ENCODE measurements at regions not wholly inside any gene's neighbourhood (a gene's known extent, or its start where the extent isn't known, plus 50 kb on each side); places are given as distances from the start of the nearest gene placed in this dataset.

DNA sequence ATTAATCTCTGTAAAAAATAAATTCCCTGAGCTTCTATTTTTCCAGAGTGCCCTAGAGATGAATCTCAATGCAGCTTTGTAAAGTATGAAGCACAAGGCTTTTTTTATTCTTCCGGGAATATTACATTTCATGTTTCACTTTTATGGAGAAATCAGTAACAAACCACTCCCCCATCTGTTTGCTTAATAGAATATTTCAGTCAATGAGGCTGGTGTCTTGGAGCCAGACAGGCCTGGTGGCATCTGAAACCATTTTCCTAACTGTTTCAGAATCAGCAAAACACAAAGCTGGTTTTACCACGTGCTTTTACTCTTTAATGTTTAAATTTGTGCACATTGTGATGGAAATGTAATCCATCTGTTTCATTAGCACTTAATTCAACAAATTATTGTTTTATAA lies 400.8 kb upstream of the HSF2 start:
- POLR2A ChIA-PET = no interaction called here
- no peak for FAIRE-seq

DNA sequence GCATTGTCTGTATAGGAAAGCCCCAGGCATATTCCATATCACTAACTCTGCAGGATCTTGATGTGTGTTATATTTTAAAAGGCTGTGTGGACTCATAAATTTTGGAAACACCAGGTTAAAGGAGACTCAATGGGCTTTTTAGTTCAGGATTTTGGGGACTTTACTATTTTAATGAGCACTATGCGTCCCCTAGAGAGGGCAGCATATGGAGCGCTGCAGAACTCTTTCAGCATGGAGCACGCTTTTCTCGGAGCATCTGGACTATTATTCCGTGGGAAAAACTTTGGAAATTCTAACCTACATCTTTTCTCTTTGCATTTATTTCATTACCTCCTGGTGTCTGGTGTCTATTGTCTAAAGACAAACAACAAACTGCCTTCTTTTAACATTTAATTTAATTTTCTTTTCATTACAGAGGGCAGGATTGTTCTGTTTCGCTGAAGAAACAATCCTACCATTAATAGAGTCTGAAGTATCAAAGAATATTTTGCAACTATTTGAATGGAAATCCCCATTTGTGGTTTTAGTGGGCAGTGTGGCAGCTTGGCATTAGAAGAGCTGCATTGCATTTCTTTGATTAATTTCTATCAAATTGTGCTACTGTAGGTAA lies 399.9 kb upstream of the HSF2 start:
- Histone ChIP-seq H3K9ac (ENCODE audit: control insufficient read depth, insufficient read depth, low read length) (no peak overlapping the region), H3K9me3 (replicated peaks; ENCODE audit: control insufficient read depth, insufficient read depth, low read length) (no peaks in the 10 kb centered on the region), H3K4me2 (ENCODE audit: control insufficient read depth, insufficient read depth) (no peak overlapping the region), H3K27ac (ENCODE audit: control insufficient read depth, insufficient read depth) (no peak overlapping the region), H3K4me3 (no peak overlapping the region), H3K27me3 (replicated peaks in 1 of 2; ENCODE audit: control insufficient read depth in 2 of 2, insufficient read depth in 2 of 2, low read length in 1 of 2) (no peaks in the 10 kb centered on the region), H2AFZ (ENCODE audit: control insufficient read depth, low read depth, low read length) (no peak overlapping the region), H3K36me3 (ENCODE audit: control insufficient read depth in 2 of 2, insufficient read depth in 2 of 2, low read length in 1 of 2) (no peaks in the 10 kb centered on the region), H4K20me1 (ENCODE audit: control insufficient read depth, insufficient read depth) (no peaks in the 10 kb centered on the region), H3K79me2 (ENCODE audit: control insufficient read depth, insufficient read depth, low read length) (no peaks in the 10 kb centered on the region), H3K4me1 (ENCODE audit: control insufficient read depth, insufficient read depth, low read length) (no peaks in the 10 kb centered on the region)
- in situ Hi-C loops (cut with MboI) (no loop called here), intact Hi-C loops (cut with micrococcal nuclease; ENCODE audit: unreplicated experiment) (no loop called here)
- TF ChIP-seq SMAD5 (IDR thresholded peaks at IDR 0.05; ENCODE audit: low read depth) = no peak
- TF ChIP-seq POLR2AphosphoS2 (IDR thresholded peaks at IDR 0.05; ENCODE audit: low read depth, low read length) = no peak
- TF ChIP-seq NFYB (IDR thresholded peaks at IDR 0.05; ENCODE audit: insufficient read depth, low read depth, low read length) = no peak
- no peak for TF ChIP-seq TCF7 (IDR thresholded peaks at IDR 0.05; ENCODE audit: borderline replicate concordance)
- no peak for TF ChIP-seq E4F1 (IDR thresholded peaks at IDR 0.05; ENCODE audit: borderline replicate concordance, partially characterized antibody)
- TF ChIP-seq STAT3 (IDR thresholded peaks at IDR 0.05; ENCODE audit: low read depth, low read length) = no peak
- TF ChIP-seq E2F4 (IDR thresholded peaks at IDR 0.05; ENCODE audit: low read depth, low read length) = no peak
- no peak for TF ChIP-seq CBX3 (IDR thresholded peaks at IDR 0.05; ENCODE audit: borderline replicate concordance, low read depth)
- TF ChIP-seq HDAC2 (IDR thresholded peaks at IDR 0.05) = no peak
- TF ChIP-seq RELA (IDR thresholded peaks at IDR 0.05; ENCODE audit: borderline replicate concordance, partially characterized antibody) = no peak
- DNase-seq (ENCODE audit: low read depth, low spot score) (no peak), FAIRE-seq (no peak), ATAC-seq (no peak)
- RAD21 ChIA-PET (ENCODE audit: unreplicated experiment) = no interaction called here
- POLR2A ChIA-PET = no interaction called here
- CTCF ChIA-PET = no interaction called here
- SMC1A ChIA-PET (ENCODE audit: uncharacterized antibody, unreplicated experiment) = no interaction called here
- no TSS peak for BruUV-seq (replicated peaks)
- WGBS (ENCODE audit: insufficient coverage, insufficient replicate concordance, low lambda C conversion rate, missing lambda C conversion rate) = 34% methylated on average over 6 of the region's 6 CpGs

More for the DNA sequence above, 400.8 kb upstream of the HSF2 start:
- ATAC-seq (no peak), DNase-seq (ENCODE audit: low read depth, low spot score) (no peak)
- H3K27me3 ChIP-seq (replicated peaks in 1 of 2; ENCODE audit: control insufficient read depth in 2 of 2, insufficient read depth in 2 of 2, low read length in 1 of 2) = no peaks in the 10 kb centered on the region
- in situ Hi-C loops (cut with MboI) (no loop called here), intact Hi-C loops (cut with micrococcal nuclease; ENCODE audit: unreplicated experiment) (no loop called here)
- no peaks in the 10 kb centered on the region for H4K20me1 ChIP-seq (ENCODE audit: control insufficient read depth, insufficient read depth)
- no peak overlapping the region for H3K4me3 ChIP-seq
- H3K27ac ChIP-seq (ENCODE audit: control insufficient read depth, insufficient read depth) = no peak overlapping the region
- no TSS peak for BruUV-seq (replicated peaks)
- no peak overlapping the region for H3K4me2 ChIP-seq (ENCODE audit: control insufficient read depth, insufficient read depth)
- 0% methylated on average over 2 of the region's 2 CpGs for WGBS (ENCODE audit: insufficient coverage, insufficient replicate concordance, low lambda C conversion rate, missing lambda C conversion rate)
- no peaks in the 10 kb centered on the region for H3K36me3 ChIP-seq (ENCODE audit: control insufficient read depth in 2 of 2, insufficient read depth in 2 of 2, low read length in 1 of 2)
- no peak overlapping the region for H3K9ac ChIP-seq (ENCODE audit: control insufficient read depth, insufficient read depth, low read length)
- no peaks in the 10 kb centered on the region for H3K4me1 ChIP-seq (ENCODE audit: control insufficient read depth, insufficient read depth, low read length)
- no peaks in the 10 kb centered on the region for H3K9me3 ChIP-seq (replicated peaks; ENCODE audit: control insufficient read depth, insufficient read depth, low read length)
- ChIA-PET CTCF (interaction anchor here (0.7 kb wide), 1 partner anchor 60 kb away, joined by 4 read pairs; no protein-coding TSS in a partner anchor), SMC1A (ENCODE audit: uncharacterized antibody, unreplicated experiment) (no interaction called here), RAD21 (ENCODE audit: unreplicated experiment) (no interaction called here)
- H3K79me2 ChIP-seq (ENCODE audit: control insufficient read depth, insufficient read depth, low read length) = no peaks in the 10 kb centered on the region
- no peak for TF ChIP-seq CREB1 (IDR thresholded peaks at IDR 0.05; ENCODE audit: low read depth)
- H2AFZ ChIP-seq (ENCODE audit: control insufficient read depth, low read depth, low read length) = no peak overlapping the region

Measured in GM12878 (cell line).